DOHH2 (cell line): ENCODE measurements at regions not wholly inside any gene's neighbourhood (a gene's known extent, or its start where the extent isn't known, plus 50 kb on each side); places are given as distances from the start of the nearest gene placed in this dataset.

Experiments
- H3F3A ChIP-seq: fragments of 200-600 bp; sonication (generic), shearing (Covaris generic); 2 replicates; pipeline ENCODE4 v1.6.0; 2016; ENCODE audit warnings: antibody characterized with exemption, mild to moderate bottlenecking; ENCODE audit not compliant: control insufficient read depth, insufficient read depth
- H3K27ac ChIP-seq: fragments of 200-600 bp; sonication (generic); 2 replicates; pipeline ENCODE4 v1.5.1; 2014; ENCODE audit warnings: low read depth, mild to moderate bottlenecking, low read length, moderate library complexity
- H3K27me3 ChIP-seq: fragments of 200-600 bp; sonication (generic); 2 replicates; pipeline ENCODE4 v1.6.1; 2014; ENCODE audit warnings: mild to moderate bottlenecking, low read length, mixed read lengths; ENCODE audit not compliant: control insufficient read depth
- H3K36me3 ChIP-seq: fragments of 200-600 bp; sonication (generic); 2 replicates; pipeline ENCODE4 v1.6.1; 2014; ENCODE audit warnings: mild to moderate bottlenecking, low read length, moderate library complexity, mixed read lengths; ENCODE audit not compliant: control insufficient read depth
- H3K4me1 ChIP-seq: fragments of 200-600 bp; sonication (generic); 2 replicates; pipeline ENCODE4 v1.6.1; 2014; ENCODE audit warnings: mild to moderate bottlenecking, low read length, mixed read lengths; ENCODE audit not compliant: control insufficient read depth
- H3K4me2 ChIP-seq: fragments of 200-600 bp; sonication (generic); 2 replicates; pipeline ENCODE4 v1.6.0; 2014; ENCODE audit warnings: mild to moderate bottlenecking, low read length, moderate library complexity
- H3K4me3 ChIP-seq: fragments of 200-600 bp; sonication (generic); 2 replicates; pipeline ENCODE4 v1.5.1; 2014; ENCODE audit warnings: mild to moderate bottlenecking, low read length, mixed read lengths
- H3K79me2 ChIP-seq: fragments of 200-600 bp; sonication (generic); 2 replicates; pipeline ENCODE4 v1.6.1; 2014; ENCODE audit warnings: mild to moderate bottlenecking, low read length, mixed read lengths; ENCODE audit not compliant: control insufficient read depth
- H3K9me2 ChIP-seq: fragments of 200-600 bp; sonication (generic); replicated peaks from 2 replicates; pipeline ENCODE4 v1.6.1; 2014; ENCODE audit warnings: mild to moderate bottlenecking, low read length, mixed read lengths; ENCODE audit not compliant: control insufficient read depth
- H3K9me3 ChIP-seq: fragments of 200-600 bp; sonication (generic); 2 replicates; pipeline ENCODE4 v1.6.1; 2014; ENCODE audit warnings: antibody characterized with exemption, low read length, mixed read lengths; ENCODE audit not compliant: control insufficient read depth, insufficient read depth
- H4K20me1 ChIP-seq: fragments of 200-600 bp; sonication (generic); 2 replicates; pipeline ENCODE4 v1.6.0; 2014; ENCODE audit warnings: low read depth, mild to moderate bottlenecking, antibody characterized with exemption, low read length, moderate library complexity; ENCODE audit not compliant: control insufficient read depth, insufficient read depth
- EZH2phosphoT487 ChIP-seq: fragments of 200-600 bp; sonication (generic); IDR thresholded peaks from 2 replicates; pipeline ENCODE4 v1.6.1; 2017; ENCODE audit warnings: borderline replicate concordance, mild to moderate bottlenecking, antibody characterized with exemption, low read length, moderate library complexity, mixed read lengths
- TF ChIP-seq, protein P1 (sequence below): fragments of 200-600 bp; sonication (generic); IDR thresholded peaks from one replicate; pipeline ENCODE4 v1.5.1; 2014; ENCODE audit warnings: antibody characterized with exemption, mild to moderate bottlenecking, low read depth, low read length; ENCODE audit not compliant: poor library complexity, severe bottlenecking

- no peaks in the 10 kb centered on the region for H3K4me1 ChIP-seq
- H3K9me2 ChIP-seq, result no peaks in the 10 kb centered on the region
- no peaks in the 10 kb centered on the region for H3K36me3 ChIP-seq
- no peaks in the 10 kb centered on the region for H3F3A ChIP-seq
- TF ChIP-seq EZH2phosphoT487, result no peak
- TF ChIP-seq, protein P1, sequence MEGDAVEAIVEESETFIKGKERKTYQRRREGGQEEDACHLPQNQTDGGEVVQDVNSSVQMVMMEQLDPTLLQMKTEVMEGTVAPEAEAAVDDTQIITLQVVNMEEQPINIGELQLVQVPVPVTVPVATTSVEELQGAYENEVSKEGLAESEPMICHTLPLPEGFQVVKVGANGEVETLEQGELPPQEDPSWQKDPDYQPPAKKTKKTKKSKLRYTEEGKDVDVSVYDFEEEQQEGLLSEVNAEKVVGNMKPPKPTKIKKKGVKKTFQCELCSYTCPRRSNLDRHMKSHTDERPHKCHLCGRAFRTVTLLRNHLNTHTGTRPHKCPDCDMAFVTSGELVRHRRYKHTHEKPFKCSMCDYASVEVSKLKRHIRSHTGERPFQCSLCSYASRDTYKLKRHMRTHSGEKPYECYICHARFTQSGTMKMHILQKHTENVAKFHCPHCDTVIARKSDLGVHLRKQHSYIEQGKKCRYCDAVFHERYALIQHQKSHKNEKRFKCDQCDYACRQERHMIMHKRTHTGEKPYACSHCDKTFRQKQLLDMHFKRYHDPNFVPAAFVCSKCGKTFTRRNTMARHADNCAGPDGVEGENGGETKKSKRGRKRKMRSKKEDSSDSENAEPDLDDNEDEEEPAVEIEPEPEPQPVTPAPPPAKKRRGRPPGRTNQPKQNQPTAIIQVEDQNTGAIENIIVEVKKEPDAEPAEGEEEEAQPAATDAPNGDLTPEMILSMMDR, result no peak
- no peaks in the 10 kb centered on the region for H3K27me3 ChIP-seq
- H4K20me1 ChIP-seq, result no peaks in the 10 kb centered on the region
- H3K9me3 ChIP-seq, result no peaks in the 10 kb centered on the region
- H3K27ac ChIP-seq, result no peak overlapping the region
- no peaks in the 10 kb centered on the region for H3K79me2 ChIP-seq
- no peak overlapping the region for H3K4me2 ChIP-seq
- no peak overlapping the region for H3K4me3 ChIP-seq
These were observed 71.5 kb upstream of the ELL2 start for GRCh38 chr5:96033116-96033515.

- Histone ChIP-seq H3K27me3 (no peaks in the 10 kb centered on the region), H3K27ac (no peak overlapping the region), H3F3A (no peaks in the 10 kb centered on the region), H3K36me3 (no peaks in the 10 kb centered on the region), H3K4me2 (no peak overlapping the region), H3K9me3 (no peaks in the 10 kb centered on the region), H3K4me1 (no peaks in the 10 kb centered on the region), H3K79me2 (no peaks in the 10 kb centered on the region), H4K20me1 (no peaks in the 10 kb centered on the region), H3K9me2 (no peaks in the 10 kb centered on the region), H3K4me3 (no peak overlapping the region)
- TF ChIP-seq, protein P1, result no peak
- TF ChIP-seq EZH2phosphoT487, result no peak
These were observed 70.2 kb upstream of the ELL2 start for GRCh38 chr5:96031811-96032261.

GRCh38 chr5:96031180-96031579 lies 69.5 kb upstream of the ELL2 start:
- H3K27ac ChIP-seq, result no peak overlapping the region
- no peaks in the 10 kb centered on the region for H3K9me2 ChIP-seq
- no peaks in the 10 kb centered on the region for H3K9me3 ChIP-seq
- no peak overlapping the region for H3K4me2 ChIP-seq
- no peak overlapping the region for H3K4me3 ChIP-seq
- H4K20me1 ChIP-seq, result no peaks in the 10 kb centered on the region
- H3K4me1 ChIP-seq, result no peaks in the 10 kb centered on the region
- H3K79me2 ChIP-seq, result no peaks in the 10 kb centered on the region
- no peaks in the 10 kb centered on the region for H3F3A ChIP-seq
- TF ChIP-seq, protein P1, result no peak
- H3K36me3 ChIP-seq, result no peaks in the 10 kb centered on the region
- no peaks in the 10 kb centered on the region for H3K27me3 ChIP-seq
